ENCODE measurements at regions not wholly inside any gene's neighbourhood (a gene's known extent, or its start where the extent isn't known, plus 50 kb on each side); places are given as distances from the start of the nearest gene placed in this dataset.

GRCh38 chr4:4942658-4943057 is 76.6 kb downstream of the CYTL1 start:
- intact Hi-C loops (cut with micrococcal nuclease; ENCODE audit: unreplicated experiment) = no loop called here
- no peaks in the 10 kb centered on the region for H3K36me3 ChIP-seq (ENCODE audit: control insufficient read depth, insufficient read depth, low read length)
- no peaks in the 10 kb centered on the region for H3K4me1 ChIP-seq
- Mint-ChIP-seq H3K27me3 (ENCODE audit: insufficient read depth, unreplicated experiment) (peaks cover 8% of the 10 kb centered on the region), H3K27ac (ENCODE audit: unreplicated experiment) (no peak overlapping the region), H3K9me3 (ENCODE audit: unreplicated experiment) (no peaks in the 10 kb centered on the region), H3K36me3 (ENCODE audit: insufficient read depth, unreplicated experiment) (no peaks in the 10 kb centered on the region), H3K4me3 (ENCODE audit: unreplicated experiment) (no peak overlapping the region), H3K4me1 (ENCODE audit: low read depth, unreplicated experiment) (no peaks in the 10 kb centered on the region)
- no peaks in the 10 kb centered on the region for H3K9me3 ChIP-seq
- ChIA-PET POLR2A (no interaction called here), CTCF (no interaction called here)
- H3K27me3 ChIP-seq (replicated peaks; ENCODE audit: control insufficient read depth, insufficient read depth, low read length) = no peaks in the 10 kb centered on the region
- no peak for TF ChIP-seq CTCF (IDR thresholded peaks at IDR 0.05; ENCODE audit: insufficient read depth in 1 of 2, low read depth in 1 of 2, low read length in 1 of 2, severe bottlenecking in 1 of 2, unreplicated experiment in 1 of 2)
- no peak overlapping the region for H3K4me3 ChIP-seq (ENCODE audit: low read depth, low read length)
- DNase-seq = no peak
- BruUV-seq (replicated peaks) = no TSS peak

GRCh38 chr4:4945021-4945420 is 74.2 kb downstream of the CYTL1 start:
- BruUV-seq (replicated peaks) = no TSS peak
- Mint-ChIP-seq H3K4me3 (ENCODE audit: unreplicated experiment) (no peak overlapping the region), H3K9me3 (ENCODE audit: unreplicated experiment) (no peaks in the 10 kb centered on the region), H3K4me1 (ENCODE audit: low read depth, unreplicated experiment) (no peaks in the 10 kb centered on the region), H3K27ac (ENCODE audit: unreplicated experiment) (no peak overlapping the region), H3K27me3 (ENCODE audit: insufficient read depth, unreplicated experiment) (peaks cover 7% of the 10 kb centered on the region), H3K36me3 (ENCODE audit: insufficient read depth, unreplicated experiment) (no peaks in the 10 kb centered on the region)
- H3K27me3 ChIP-seq (replicated peaks; ENCODE audit: control insufficient read depth, insufficient read depth, low read length) = no peaks in the 10 kb centered on the region
- H3K4me3 ChIP-seq (ENCODE audit: low read depth, low read length) = no peak overlapping the region
- intact Hi-C loops (cut with micrococcal nuclease; ENCODE audit: unreplicated experiment) = no loop called here
- ChIA-PET CTCF (no interaction called here), POLR2A (no interaction called here)
- no peaks in the 10 kb centered on the region for H3K36me3 ChIP-seq (ENCODE audit: control insufficient read depth, insufficient read depth, low read length)
- no peaks in the 10 kb centered on the region for H3K9me3 ChIP-seq
- H3K4me1 ChIP-seq = no peaks in the 10 kb centered on the region
- DNase-seq = no peak
- no peak for TF ChIP-seq CTCF (IDR thresholded peaks at IDR 0.05; ENCODE audit: insufficient read depth in 1 of 2, low read depth in 1 of 2, low read length in 1 of 2, severe bottlenecking in 1 of 2, unreplicated experiment in 1 of 2)

GRCh38 chr4:4945829-4946228 is 73.4 kb downstream of the CYTL1 start:
- Histone ChIP-seq H3K4me3 (ENCODE audit: low read depth, low read length) (no peak overlapping the region), H3K4me1 (no peaks in the 10 kb centered on the region), H3K27me3 (replicated peaks; ENCODE audit: control insufficient read depth, insufficient read depth, low read length) (no peaks in the 10 kb centered on the region), H3K36me3 (ENCODE audit: control insufficient read depth, insufficient read depth, low read length) (no peaks in the 10 kb centered on the region), H3K9me3 (no peaks in the 10 kb centered on the region)
- TF ChIP-seq CTCF (IDR thresholded peaks at IDR 0.05; ENCODE audit: insufficient read depth in 1 of 2, low read depth in 1 of 2, low read length in 1 of 2, severe bottlenecking in 1 of 2, unreplicated experiment in 1 of 2) = no peak
- no peak overlapping the region for H3K27ac Mint-ChIP-seq (ENCODE audit: unreplicated experiment)
- ChIA-PET CTCF (no interaction called here), POLR2A (no interaction called here)
- no peak for DNase-seq
- no TSS peak for BruUV-seq (replicated peaks)
- H3K4me1 Mint-ChIP-seq (ENCODE audit: low read depth, unreplicated experiment) = no peaks in the 10 kb centered on the region
- no peaks in the 10 kb centered on the region for H3K36me3 Mint-ChIP-seq (ENCODE audit: insufficient read depth, unreplicated experiment)
- H3K4me3 Mint-ChIP-seq (ENCODE audit: unreplicated experiment) = no peak overlapping the region
- no peaks in the 10 kb centered on the region for H3K9me3 Mint-ChIP-seq (ENCODE audit: unreplicated experiment)
- peaks cover 7% of the 10 kb centered on the region for H3K27me3 Mint-ChIP-seq (ENCODE audit: insufficient read depth, unreplicated experiment)
- intact Hi-C loops (cut with micrococcal nuclease; ENCODE audit: unreplicated experiment) = no loop called here
